GM21381 (cell line): ENCODE measurements at regions not wholly inside any gene's neighbourhood (a gene's known extent, or its start where the extent isn't known, plus 50 kb on each side); places are given as distances from the start of the nearest gene placed in this dataset.

ENCODE experiments used
- ATAC-seq: cut with Tn5 transposase; IDR thresholded peaks from one replicate; pipeline ENCODE4 v1.9.1; 2021; ENCODE audit warnings: mild to moderate bottlenecking, moderate library complexity; ENCODE audit not compliant: unreplicated experiment

DNA sequence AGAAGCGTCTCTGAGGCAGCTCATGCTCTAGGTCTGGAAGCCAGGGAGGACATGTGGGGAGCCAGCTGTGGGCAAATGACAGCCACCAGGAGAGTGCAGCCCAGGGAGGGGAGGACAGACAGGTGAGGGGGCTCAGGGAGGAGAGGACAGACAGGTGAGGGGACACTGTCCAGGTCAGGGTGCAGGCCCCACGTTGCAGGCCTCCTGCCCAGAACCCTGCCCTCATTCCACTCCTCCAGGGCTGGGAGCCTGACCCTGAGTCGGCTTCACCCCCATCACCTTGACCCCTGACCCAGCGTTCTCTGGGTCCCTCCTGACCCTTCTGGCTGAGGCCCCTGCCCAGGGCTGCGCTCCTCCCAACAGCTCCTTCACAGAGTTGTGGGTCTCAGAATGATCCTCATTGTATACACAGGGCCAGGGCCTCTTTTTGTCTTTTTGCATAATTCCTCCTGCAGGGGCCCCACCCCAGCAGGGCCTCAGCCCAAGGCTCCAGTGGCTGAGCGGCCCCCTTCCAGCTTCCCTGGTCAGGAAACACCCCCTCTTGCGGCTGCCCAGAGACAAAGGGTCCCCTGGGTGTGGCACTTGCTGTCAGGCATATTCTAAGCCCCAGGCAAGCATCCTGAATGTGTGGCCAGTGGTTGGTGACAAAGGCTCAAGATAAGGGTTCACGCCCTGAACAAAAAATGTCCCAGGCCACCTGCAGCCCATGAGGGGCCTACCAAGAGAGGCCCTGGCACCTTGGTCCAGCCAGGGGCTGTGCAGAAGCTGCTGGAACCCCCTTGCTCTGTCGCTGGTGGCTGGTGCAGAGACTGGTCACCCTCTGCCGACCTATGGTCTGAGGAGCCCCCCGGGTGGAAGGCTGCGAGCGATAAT lies 853.0 kb downstream of the BRD1 start:
- ATAC-seq = no peak

DNA sequence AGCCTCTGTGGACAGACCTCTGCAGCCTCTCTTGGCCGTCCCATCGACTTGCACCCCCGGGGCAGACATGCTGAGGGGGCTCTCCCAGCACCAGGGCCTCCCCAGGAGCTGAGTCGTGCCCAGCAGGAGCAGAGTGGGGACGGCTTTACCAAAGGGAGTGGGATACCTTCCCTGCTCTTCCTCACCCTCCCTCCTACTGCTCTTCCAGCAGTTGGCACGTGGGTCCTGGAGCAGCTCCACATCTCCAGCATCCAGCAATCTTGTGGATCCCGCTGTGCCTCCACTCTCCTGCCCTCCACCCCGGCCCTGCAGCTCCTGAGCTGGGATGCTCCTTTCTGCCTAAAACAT lies 854.0 kb downstream of the BRD1 start:
- no peak for ATAC-seq

DNA sequence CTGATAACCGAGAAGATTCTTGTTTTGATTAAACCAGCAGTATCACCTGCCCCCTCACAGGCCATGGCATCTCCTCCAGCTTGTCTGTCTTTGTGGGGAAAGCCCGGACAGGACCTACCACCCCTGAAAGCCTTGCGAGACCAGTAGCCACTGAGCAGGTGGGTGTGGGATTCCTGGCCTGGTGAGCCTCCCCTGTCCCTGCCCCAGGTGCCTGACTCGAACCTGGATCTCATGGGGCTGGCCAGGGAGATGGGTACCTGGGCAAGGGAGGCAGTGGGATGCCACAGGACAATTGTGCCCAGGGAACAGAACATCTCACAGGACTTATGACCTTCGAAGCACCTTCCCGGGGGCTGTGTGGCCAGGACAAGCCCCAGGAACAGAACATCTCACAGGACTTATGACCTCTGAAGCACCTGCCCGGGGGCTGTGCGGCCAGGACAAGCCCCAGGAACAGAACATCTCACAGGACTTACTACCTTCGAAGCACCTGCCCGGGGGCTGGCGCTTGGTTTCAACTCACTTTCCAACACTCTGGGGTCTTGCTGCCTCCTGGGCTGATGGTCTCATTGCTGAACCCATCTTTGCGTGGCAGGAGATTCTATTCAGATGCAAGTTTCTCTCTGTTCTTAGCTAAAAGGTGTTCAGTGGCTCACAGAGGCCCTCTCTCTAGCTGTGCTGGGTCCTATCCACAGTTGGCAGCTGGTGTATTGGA lies 854.5 kb downstream of the BRD1 start:
- ATAC-seq = no peak

DNA sequence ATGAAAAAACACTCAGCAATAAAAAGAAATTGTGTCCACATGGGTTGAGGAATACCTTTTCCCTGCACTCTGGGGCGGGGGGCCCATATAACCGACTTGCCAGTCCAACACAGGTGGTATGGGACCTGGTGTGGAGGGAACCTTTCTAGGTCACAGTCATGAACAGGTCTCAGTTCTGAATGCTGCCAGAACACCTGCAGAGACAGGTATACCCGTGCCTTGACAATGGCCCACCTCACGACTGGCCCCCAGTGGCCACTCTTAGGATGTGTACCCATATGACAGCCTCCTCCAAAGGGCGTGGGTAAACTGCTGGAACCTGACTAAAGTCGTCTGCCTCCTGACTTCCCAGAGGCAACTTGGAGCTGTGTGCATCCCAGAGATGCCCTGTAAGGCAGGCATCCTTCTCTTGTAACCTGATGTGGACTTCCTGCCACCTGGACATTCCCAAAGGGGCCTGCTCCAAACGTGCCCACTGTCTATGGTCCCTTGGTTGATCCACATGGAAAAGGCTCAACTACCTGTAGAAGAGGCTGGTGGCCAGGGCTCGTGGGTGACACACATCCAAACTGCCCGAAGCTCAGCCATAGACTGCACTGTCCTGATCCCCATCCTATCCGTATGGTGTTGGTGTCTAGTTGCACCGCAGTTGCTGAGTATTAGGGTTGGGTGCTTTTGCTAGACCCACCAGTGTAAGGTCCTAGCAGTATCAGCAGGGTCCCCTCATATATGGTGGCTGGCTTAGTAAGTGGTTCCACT lies 859.3 kb downstream of the BRD1 start:
- ATAC-seq = no peak

DNA sequence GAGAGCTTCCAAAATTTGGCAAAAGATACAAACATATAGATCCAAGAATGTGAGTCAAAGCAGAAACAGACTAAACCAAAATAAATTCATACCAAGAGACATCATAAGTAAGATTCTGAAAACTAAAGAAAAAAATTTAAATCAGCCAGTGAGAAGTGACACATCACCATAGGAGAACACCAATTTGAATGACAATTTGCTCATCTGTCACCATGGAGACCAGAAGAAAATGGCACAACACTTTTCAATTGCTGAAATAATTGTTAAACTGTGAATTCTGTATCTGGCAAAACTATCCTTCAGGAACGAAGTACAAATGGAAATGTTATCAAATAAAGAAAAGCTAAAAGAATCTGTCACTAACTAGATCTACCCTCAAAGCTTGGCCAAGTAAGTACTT lies 864.3 kb downstream of the BRD1 start:
- no peak for ATAC-seq

DNA sequence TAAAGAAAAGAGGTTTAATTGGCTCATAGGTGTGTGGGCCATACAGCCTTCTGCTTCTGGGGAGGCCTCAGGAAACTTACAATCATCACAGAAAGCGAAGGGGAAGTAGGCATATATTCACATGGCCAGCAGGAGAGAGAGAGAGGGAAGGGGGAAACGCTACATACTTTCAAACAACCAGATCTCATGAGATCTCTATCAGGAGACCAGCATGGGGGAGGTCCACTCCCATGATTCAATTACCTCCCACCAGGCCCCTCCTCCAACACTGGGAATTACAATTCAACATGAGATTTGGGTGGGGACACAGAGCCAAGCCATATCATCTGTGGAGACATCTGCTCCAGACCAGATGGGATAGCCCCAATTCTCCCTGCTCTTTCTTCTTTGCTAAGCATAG lies 866.0 kb downstream of the BRD1 start:
- no peak for ATAC-seq

DNA sequence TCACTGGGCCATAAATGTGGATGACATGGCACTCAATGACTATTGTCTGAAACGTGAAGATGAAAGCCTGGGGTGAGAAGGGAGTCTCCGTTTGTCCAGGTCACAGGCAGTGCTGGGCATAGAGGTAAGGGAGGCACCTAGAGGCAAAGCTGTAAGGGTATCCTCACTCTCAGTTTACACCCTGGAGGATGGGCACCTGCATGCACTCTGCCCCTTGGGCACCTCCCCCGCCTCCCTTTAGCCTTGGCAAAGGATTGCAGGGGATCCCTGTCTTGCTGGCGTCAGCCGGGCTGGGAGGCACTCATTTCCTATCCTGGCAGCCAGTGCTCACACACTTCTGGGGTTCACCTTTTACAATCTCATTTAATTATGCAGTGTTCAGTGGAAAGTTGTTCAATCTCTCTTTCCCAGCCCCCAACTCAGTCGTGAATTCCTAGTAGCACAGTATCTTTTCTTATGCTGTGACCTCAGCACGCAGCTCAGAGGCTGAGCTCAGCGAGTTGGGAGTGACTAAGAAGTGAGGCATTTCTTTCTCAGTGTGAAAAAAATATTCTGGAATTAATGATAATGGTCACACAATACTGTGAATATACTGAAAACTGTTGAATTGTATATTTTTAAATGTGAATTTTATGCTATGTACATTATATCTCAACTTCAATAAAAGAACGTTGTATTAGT lies 866.6 kb downstream of the BRD1 start:
- no peak for ATAC-seq

DNA sequence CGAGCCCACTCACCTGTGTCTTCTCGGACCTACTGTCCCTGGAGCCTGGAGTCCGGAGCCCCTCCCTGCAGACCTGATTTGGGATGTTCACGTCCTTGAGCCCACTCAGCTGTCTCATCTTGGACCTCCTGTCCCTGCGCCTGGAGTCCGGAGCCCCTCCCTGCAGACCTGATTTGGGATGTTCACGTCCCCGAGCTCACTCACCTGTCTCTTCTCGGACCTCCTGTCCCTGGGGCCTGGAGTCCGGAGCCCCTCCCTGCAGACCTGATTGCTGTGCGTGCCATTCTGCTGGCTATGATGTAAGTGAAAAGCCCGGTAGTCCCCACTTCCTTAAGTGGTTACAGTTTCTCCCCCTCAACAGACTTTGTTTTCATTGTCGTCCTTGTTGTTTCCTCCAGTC lies 867.1 kb downstream of the BRD1 start:
- ATAC-seq = no peak

DNA sequence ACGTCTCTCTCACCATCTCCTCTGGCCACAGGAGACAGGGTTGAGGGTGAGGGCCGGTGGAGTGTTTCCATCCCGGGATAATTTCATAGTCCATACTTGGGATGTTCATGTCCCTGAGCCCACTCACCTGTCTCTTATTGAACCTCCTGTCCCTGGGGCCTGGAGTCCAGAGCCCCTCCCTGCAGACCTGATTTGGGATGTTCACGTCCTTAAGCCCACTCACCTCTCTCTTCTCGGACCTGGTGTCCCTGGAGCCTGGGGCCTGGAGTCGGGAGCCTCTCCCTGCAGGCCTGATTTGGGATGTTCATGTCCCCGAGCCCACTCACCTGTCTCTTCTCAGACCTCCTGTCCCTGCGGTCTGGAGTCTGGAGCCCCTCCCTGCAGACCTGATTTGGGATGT lies 868.2 kb downstream of the BRD1 start:
- no peak for ATAC-seq

DNA sequence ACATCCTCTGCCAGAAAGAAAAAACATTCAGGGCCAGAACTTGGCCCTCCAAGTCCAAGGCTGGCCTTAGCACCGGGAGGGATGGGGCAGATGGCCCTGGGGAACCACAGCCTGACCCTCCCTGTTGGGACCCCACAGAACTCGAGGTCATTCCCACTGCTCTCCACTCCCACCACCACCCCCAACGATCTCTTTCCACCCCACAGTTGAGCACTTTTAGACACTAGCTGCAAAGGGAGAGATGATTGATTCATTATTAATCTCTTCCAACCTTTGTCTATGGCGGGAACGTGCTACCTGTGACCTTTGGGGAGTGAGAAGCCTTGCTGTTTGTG lies 869.7 kb downstream of the BRD1 start:
- no peak for ATAC-seq

DNA sequence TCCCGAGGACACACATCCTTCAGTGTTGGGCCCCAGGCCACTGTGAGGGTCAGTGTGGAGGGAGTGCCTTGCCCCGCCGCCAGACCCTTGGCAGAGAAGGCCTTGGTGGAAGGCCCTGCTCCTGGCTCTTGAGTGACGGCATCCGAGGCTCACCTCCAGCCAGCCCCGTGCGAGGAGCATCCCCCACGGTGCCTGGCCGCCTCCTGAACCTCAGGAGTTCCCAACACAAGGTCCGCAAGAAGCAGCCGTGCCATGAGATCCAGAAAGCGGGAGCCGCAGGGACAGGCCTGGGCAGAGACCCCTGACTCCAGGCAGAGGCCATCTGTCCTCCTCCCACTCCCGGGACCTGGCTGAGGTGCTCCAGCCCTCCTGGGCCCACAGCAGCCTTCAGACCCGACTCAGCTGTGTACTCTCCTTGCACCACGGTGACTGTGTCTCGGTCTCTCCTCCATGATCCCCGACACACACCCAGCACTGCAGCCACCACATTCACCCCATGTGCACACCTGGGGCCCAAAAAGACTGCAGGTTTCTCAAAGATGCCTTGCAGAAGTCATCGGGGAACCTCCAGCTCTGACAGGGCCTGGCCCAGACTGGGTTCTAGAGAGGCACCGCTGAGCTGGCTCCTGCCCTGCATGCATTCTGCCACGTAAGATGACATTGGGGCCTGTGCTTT lies 870.2 kb downstream of the BRD1 start:
- no peak for ATAC-seq

DNA sequence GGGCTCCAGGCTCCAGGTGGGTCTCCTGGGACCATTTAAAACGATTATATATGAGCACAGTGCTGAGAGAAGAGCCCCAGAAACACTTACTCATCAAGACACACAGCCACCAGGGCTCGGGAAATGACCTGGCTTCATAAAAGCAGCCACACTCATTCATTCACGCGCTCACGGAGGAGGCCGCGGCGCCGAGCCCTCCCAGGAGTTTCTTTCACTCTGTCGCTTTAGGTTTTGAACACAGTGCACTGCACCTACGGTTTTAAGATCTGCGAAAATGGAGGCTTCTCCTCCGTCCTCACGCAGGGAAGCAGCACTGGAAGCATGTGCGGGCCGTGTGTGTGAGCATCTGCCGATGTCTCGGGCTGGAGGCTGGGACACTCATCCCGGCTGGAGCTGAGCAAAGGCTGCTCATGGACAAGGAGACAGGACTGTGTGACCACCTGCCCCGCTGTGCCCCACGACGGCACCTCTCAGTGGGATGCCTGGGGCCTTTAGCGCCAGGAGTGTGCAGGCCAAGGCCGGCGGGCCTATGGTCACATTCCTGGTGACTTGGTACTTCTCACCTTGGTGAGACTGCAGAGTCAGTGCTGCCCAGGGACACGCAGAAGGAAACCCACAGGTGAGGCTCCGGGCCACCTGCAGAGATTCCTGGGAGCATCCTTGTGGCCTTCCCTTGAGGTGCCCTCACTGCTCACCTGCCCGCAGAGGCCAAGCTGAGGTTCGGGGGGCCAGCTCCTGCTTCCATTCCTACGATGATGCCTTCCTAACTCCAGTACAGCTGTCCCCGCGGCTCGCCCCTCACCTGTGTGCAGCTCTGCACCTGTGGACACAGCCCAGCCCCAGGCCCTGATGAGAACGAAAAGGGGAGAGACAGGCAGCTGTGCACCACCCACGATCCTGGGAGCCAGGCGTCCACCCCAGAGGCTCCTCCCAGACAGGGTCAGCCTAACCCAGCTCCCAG lies 872.0 kb downstream of the BRD1 start:
- ATAC-seq = no peak

DNA sequence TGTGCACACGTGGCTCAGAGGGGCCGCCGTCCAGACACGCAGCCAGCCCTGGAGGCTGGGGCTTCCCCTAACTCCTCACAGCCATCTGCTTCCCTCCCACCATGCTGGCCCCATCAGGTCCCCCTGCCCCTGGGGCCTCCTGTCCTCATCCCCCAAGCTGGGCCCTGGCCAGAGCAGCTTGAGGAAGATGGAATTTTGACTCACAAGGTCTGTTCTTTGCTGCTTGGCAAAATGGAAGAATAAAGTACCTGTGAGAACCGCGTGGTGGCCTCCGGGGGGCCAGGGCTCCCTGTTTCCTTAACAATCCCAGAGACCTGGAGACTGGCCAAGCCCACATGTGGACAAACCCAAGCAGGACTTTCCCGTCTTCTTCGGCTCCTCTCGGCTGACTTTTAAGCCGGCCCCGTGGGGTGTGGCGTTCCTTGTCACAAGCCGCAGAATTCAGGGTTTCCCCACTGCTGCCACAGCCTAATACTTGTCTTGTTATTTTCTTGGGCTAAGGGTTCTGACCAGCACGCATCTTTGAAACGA lies 872.8 kb downstream of the BRD1 start:
- ATAC-seq = no peak

DNA sequence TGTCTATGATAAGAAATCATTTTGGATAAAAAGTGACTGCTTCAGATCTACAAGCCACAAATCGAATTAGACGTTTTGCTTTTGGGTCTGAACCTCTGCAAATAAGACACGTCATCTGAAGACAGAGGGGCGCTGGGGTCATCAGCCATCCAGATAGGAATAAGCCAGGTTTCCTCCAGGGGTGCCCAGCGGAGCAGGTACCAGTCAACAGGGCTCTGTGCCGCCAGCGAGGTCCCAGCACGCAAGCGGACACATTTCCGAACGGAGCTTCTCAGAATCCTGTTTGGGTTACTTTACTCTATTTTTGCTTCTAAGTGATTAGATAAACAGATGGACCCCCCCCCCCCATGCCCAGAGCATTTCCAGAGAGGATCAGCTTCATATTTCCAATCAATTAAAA lies 873.8 kb downstream of the BRD1 start:
- no peak for ATAC-seq

DNA sequence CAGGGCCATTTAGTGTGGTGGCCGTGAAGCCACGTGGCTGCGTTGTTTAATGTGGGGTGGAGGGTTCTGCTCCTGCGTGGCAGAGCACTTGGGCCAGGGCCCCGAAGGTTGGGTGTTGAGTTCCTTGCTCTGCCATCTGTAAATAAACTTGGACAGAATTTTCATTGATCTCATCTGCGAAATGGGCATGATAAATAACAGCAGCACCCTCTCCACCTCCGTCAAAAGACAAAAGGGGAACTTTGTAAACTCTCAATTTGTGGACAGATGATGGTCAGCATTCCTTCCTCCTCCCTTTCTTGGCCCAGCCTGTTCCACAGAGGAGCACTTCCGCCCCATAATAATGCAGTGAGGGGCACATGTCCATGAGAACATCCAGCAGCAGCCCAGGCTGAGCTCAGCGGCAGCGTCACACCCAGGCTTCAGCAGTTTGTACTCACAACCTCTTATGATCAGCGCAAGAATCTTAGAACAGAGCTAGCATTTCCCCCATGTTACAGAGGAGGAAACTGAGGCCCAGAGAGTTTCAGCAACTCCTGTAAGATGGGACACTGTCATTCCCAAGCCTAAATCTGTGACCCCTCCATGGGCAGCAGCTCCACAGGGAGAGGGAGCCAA lies 874.5 kb downstream of the BRD1 start:
- no peak for ATAC-seq

DNA sequence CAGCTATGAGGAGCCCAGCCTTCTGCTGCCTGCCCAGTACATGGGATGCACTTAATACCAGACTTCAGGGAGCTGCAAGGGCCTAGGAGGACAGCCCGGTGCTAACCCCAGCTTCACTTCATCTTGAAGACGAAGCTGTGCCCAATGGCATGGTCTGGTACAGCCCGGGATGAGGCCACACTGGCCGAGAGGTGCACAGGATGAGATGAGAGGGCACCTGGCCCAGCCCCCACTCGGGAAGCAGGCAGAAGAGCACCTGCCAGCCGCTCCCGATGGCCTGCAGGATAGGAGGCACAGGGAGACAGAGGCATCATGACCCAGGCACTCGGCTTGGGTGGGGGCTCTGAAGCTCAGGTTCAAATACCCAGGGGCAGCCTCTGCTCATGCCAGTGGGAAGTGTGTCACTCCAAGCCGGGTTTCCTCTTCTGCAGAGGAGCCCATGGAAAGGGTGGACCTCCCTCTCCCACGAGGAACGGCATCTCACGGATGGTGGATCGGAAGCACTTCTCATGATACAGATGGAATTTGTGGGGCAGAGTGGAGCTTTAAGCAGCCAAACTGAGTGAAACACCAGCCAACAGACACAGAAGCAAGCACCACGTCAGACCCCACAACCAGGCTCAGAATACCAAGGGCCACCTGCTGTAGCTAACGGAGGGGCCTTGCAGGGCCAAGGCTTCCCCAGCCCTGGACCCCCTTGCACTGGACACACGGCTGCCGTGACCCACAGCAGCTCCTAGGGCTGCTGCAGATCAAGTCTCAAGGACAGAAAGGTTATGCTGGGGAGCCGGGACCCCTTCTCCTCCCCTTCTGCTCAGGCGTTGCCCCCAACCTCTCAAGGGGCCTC lies 875.2 kb downstream of the BRD1 start:
- ATAC-seq = no peak

DNA sequence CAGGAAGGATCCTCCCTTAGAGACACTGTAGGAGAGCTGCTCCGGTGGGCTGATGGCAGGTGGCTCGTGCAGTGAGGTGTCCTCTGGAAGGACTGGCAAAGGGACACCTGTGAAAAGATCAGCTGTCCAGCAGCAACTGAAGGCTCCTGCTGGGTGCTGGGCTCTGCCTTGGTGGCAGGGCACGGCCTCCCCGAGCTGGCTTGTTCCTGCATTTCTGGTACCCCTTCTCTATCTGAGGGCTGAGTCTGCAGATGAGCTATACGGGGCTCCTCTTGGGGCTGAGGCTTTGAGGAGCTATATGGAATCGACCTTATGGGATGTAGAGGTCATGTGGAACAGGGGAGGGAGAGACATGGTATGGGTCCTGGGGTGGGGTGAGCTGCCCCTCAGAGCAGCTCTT lies 875.8 kb downstream of the BRD1 start:
- ATAC-seq = no peak
